GM12873 (cell line): ENCODE measurements at regions not wholly inside any gene's neighbourhood (a gene's known extent, or its start where the extent isn't known, plus 50 kb on each side); places are given as distances from the start of the nearest gene placed in this dataset.

Experiments used
- CTCF ChIP-seq: IDR thresholded peaks from 2 replicates; pipeline ENCODE4 v1.5.1; 2012; ENCODE audit warnings: low read depth, mild to moderate bottlenecking, moderate library complexity, low read length, control low read depth; ENCODE audit not compliant: insufficient read depth; ENCODE audit errors: missing control alignments

DNA sequence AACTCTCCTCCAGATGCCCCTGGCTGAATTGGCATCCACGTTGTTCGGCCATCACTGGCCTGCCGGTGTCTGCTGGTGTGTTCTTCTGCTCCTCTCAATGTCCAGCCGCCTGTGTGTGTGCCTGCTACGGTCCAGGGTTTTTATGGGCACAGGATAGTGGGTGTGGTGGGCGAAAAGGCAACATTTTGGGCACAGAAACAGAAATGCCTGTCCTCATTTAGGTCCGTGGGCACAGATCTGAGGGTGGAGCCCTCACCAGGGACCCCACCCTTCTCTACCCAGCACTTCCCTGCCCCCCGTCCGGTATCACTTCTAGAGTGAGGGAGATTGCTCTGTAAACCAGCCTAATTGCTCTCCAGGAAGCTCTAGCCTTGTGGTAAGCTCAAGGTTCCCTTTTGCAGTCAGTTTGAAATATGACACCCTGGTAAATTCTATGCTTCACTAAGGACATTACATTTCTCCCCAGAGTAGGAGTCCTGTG lies 410.1 kb downstream of the MAT2B start:
- TF ChIP-seq CTCF: no peak

DNA sequence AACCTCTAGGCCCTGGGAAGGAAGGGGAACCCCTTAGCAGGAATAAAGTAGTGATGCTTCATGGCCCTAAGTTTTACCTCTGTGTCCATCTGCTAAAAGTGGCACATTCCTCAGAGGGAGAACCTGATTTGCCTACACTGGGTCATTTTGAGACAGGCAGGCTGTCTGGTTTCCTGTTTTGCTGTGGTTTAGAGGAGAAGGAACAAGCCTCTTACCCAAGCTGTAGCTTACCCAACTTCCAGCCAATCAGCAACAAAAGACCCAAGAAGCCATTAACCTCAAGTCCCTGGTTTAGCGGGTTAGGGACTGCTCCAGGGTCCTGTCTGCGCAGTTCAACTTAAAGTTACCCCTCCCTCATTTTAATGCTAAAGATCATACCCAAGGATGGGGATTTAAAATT lies 411.0 kb downstream of the MAT2B start:
- TF ChIP-seq CTCF: no peak

- no peak for TF ChIP-seq CTCF
Observed at GRCh38 chr5:163916861-163917260, 411.4 kb downstream of the MAT2B start.

- TF ChIP-seq CTCF: no peak
Observed at GRCh38 chr5:163917747-163918146, 412.3 kb downstream of the MAT2B start.

DNA sequence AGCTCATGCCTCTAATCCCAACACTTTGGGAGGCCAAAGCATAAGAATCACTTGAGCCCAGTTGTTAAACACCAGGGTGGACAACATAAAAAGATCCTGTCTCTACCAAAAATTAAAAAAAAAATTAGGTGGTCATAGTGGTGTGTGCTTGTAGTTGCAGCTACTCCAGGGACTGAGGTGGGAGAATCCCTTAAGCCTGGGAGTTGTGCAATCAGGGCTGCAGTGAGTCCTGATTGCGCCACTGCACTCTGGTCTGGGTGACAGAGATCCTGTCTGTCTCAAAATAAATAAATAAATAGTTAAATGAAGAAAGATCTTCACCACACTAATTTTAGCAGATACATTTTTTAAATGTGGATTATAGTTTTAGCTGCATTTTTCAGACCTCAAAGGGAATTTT lies 433.2 kb downstream of the MAT2B start:
- no peak for TF ChIP-seq CTCF

GRCh38 chr5:163941079-163941478 lies 435.7 kb downstream of the MAT2B start:
- TF ChIP-seq CTCF: no peak

GRCh38 chr5:163943546-163943945 lies 438.1 kb downstream of the MAT2B start:
- no peak for TF ChIP-seq CTCF
